ENCODE measurements at regions not wholly inside any gene's neighbourhood (a gene's known extent, or its start where the extent isn't known, plus 50 kb on each side); places are given as distances from the start of the nearest gene placed in this dataset.

- POLR2A ChIA-PET (ENCODE audit: unreplicated experiment) = no interaction called here
Observed at GRCh38 chr4:23297327-23297726, 592.5 kb downstream of the PPARGC1A start.

More at GRCh38 chr4:23297327-23297726, 592.5 kb downstream of the PPARGC1A start:
- WGBS, 2 experiments (ENCODE audit: extremely low coverage in 2 of 2, insufficient read length in 1 of 2) = no CpG with 5 or more reads among the region's 4 CpGs
- Histone ChIP-seq H3K18ac (ENCODE audit: low read depth, low read length) (no peak overlapping the region), H3K4ac (ENCODE audit: low read depth, low read length) (no peak overlapping the region), H4K91ac (ENCODE audit: insufficient read depth, low read depth, low read length) (no peak overlapping the region), H4K5ac (ENCODE audit: low read depth, low read length) (no peak overlapping the region), H2BK120ac (ENCODE audit: low read depth, low read length) (no peak overlapping the region), H3K23ac (ENCODE audit: low read depth, low read length) (no peak overlapping the region), H3K4me2 (ENCODE audit: low read depth, low read length) (no peak overlapping the region), H3K9me1 (ENCODE audit: insufficient read depth, low read length) (no peaks in the 10 kb centered on the region), H3K4me1 (ENCODE audit: control insufficient read depth, insufficient read depth, low read length) (no peaks in the 10 kb centered on the region), H4K8ac (ENCODE audit: low read depth in 2 of 2, low read length in 2 of 2) (no peak overlapping the region), H3K56ac (ENCODE audit: extremely low read depth, insufficient read depth, low read length) (no peak overlapping the region), H2BK20ac (ENCODE audit: low read depth, low read length) (no peak overlapping the region), H3K4me3 (ENCODE audit: insufficient read depth, low read depth, low read length) (no peak overlapping the region), H3K27ac (ENCODE audit: insufficient read depth, low read length) (no peak overlapping the region), H3K14ac (replicated peaks; ENCODE audit: low read depth, low read length) (no peak overlapping the region), H3K79me1 (ENCODE audit: low read depth in 1 of 2, low read length in 2 of 2) (no peaks in the 10 kb centered on the region), H3K27me3 (ENCODE audit: control insufficient read depth, insufficient read depth, low read length) (no peaks in the 10 kb centered on the region), H4K20me1 (ENCODE audit: insufficient read depth, low read length) (no peaks in the 10 kb centered on the region), H2AFZ (replicated peaks; ENCODE audit: low read length, poor library complexity) (no peak overlapping the region), H2AK5ac (ENCODE audit: low read depth, low read length) (no peak overlapping the region), H3K9me3 (ENCODE audit: control insufficient read depth, insufficient read depth, low read length) (no peaks in the 10 kb centered on the region), H3K36me3 (ENCODE audit: control insufficient read depth, insufficient read depth, low read length) (no peaks in the 10 kb centered on the region), H2BK5ac (ENCODE audit: low read depth, low read length, poor library complexity, severe bottlenecking) (no peak overlapping the region), H3K9ac (ENCODE audit: low read depth, low read length) (no peak overlapping the region), H2AK9ac (replicated peaks; ENCODE audit: low read depth, low read length, poor library complexity) (no peak overlapping the region), H2BK15ac (ENCODE audit: low read depth, low read length) (no peak overlapping the region)
- ATAC-seq (ENCODE audit: low read depth) (no peak), DNase-seq (no peak)
- CTCF ChIA-PET = no interaction called here
- intact Hi-C loops (cut with micrococcal nuclease) = no loop called here
- no TSS peak for BruUV-seq (replicated peaks)
- dilution Hi-C loops (cut with HindIII; ENCODE audit: low sequenced_read_pairs, unreplicated experiment) = no loop called here
- TF ChIP-seq POLR2A (IDR thresholded peaks at IDR 0.05; ENCODE audit: low read depth, low read length) (no peak), RFX5 (IDR thresholded peaks at IDR 0.05; ENCODE audit: low read depth, low read length) (no peak), NFE2L2 (IDR thresholded peaks at IDR 0.05; ENCODE audit: low read depth, low read length) (no peak), BHLHE40 (IDR thresholded peaks at IDR 0.05; ENCODE audit: low read depth, low read length) (no peak), CHD1 (IDR thresholded peaks at IDR 0.05; ENCODE audit: low read depth, low read length) (no peak), ELK1 (IDR thresholded peaks at IDR 0.05; ENCODE audit: borderline replicate concordance, low read depth, low read length) (no peak), RCOR1 (IDR thresholded peaks at IDR 0.05; ENCODE audit: insufficient replicate concordance, low read length) (no peak), MXI1 (IDR thresholded peaks at IDR 0.05; ENCODE audit: borderline replicate concordance, low read depth, low read length) (no peak), CEBPB (IDR thresholded peaks at IDR 0.05; ENCODE audit: low read depth, low read length) (no peak), FOS (IDR thresholded peaks at IDR 0.05; ENCODE audit: low read depth, low read length) (no peak), CTCF (conservative IDR thresholded peaks at IDR 0.05; ENCODE audit: low read depth, low read length) (no peak), MAZ (IDR thresholded peaks at IDR 0.05; ENCODE audit: borderline replicate concordance, low read depth, low read length) (no peak), SMC3 (IDR thresholded peaks at IDR 0.05; ENCODE audit: low read depth, low read length) (no peak), MAFK (IDR thresholded peaks at IDR 0.05; ENCODE audit: low read depth, low read length) (no peak), RAD21 (IDR thresholded peaks at IDR 0.05; ENCODE audit: low read length) (no peak)
- TF ChIP-seq, protein P1, sequence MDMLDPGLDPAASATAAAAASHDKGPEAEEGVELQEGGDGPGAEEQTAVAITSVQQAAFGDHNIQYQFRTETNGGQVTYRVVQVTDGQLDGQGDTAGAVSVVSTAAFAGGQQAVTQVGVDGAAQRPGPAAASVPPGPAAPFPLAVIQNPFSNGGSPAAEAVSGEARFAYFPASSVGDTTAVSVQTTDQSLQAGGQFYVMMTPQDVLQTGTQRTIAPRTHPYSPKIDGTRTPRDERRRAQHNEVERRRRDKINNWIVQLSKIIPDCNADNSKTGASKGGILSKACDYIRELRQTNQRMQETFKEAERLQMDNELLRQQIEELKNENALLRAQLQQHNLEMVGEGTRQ (IDR thresholded peaks at IDR 0.05; ENCODE audit: low read depth, low read length) = no peak
- in situ Hi-C loops (cut with MboI; ENCODE audit: low sequenced_read_pairs) = no loop called here
